HG03280 (cell line): ENCODE measurements at regions not wholly inside any gene's neighbourhood (a gene's known extent, or its start where the extent isn't known, plus 50 kb on each side); places are given as distances from the start of the nearest gene placed in this dataset.
"Not testable (repeated sequence)": the region's sequence is repeated elsewhere in the genome, so short reads cannot be mapped to it uniquely, and the experiment has no call there.

ENCODE experiments used
- ATAC-seq: cut with Tn5 transposase; IDR thresholded peaks from one replicate; pipeline ENCODE4 v1.9.1; 2021; ENCODE audit warnings: mild to moderate bottlenecking, moderate library complexity; ENCODE audit not compliant: unreplicated experiment

DNA sequence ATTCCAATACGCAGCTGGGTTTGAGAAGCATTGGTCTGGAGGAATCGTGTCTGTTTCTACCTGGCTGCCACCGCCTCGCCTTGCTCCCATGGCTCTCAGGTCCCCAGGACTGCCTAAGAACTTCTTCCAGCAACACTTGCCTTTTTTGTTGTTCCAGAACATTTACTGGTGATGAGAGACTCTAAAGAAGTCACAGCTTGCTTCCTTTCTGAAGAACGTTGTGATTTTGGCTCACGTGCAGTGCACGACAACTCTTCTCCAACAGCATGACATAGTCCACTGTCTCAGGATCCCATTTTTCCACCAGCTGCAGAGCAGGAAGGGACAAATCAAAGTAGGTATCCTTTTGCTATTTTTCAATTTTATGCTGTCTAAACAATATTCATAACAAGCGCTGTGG, 940.9 kb downstream of the SLC4A3 start:
- ATAC-seq: no peak

DNA sequence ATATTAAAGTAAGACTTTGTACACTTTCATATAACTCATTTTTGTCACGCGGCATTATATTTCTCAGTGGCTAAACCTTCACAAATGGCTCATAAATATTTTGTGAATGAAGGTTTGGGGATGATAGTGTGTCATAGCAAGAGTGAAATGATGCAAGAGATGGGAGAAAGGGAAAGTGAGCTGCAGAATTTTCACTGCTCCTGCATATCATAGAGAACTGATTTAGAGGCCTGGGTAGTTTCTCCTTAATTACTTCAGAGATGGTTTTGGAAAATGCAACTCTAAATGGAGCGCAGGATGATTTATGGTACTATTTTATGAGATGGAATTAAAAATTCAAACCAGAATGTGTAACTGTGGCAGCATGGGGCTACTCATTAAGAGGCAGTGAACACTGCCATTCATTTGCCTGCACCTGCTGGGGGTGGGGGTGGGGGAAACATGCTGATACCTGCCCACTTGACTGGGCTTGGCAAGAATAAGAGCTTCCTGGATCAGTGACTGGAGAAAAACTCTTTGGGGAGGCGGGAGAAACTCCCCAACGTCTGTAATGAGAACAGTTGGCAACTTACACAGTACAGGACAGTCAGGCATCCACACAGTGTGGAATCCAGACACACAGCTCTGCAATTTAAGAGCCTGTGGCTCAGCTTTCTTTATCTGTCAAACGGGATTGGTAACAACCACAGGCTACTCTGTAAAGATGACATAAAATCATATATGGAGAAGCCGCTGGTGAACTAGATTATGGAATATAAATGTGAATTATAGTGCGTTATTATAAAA, 941.9 kb downstream of the SLC4A3 start:
- no peak for ATAC-seq

- ATAC-seq: no peak
Measured at GRCh38 chr2:220572385-220572784, 945.0 kb downstream of the SLC4A3 start.

DNA sequence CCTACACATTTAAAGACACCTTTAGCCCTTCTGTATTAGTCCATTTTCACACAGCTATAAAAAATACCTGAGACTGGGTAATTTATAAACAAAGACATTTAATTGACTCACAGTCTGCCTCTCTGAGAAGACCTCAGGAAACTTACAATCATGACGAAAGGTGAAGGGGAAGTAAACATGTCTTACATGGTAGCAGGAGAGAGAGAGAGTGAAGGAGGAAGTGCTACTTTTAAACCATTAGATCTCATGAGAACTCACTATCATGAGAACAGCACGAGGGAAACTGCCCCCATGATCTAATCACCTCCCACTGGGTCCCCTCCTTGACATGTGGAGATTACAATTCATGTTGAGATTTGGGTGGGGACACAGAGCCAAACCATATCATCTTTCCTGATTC, 946.6 kb downstream of the SLC4A3 start:
- no peak for ATAC-seq

- ATAC-seq: no peak
Measured at GRCh38 chr2:220575963-220576362, 948.5 kb downstream of the SLC4A3 start.

GRCh38 chr2:220579452-220579851, 952.0 kb downstream of the SLC4A3 start:
- ATAC-seq: no peak

DNA sequence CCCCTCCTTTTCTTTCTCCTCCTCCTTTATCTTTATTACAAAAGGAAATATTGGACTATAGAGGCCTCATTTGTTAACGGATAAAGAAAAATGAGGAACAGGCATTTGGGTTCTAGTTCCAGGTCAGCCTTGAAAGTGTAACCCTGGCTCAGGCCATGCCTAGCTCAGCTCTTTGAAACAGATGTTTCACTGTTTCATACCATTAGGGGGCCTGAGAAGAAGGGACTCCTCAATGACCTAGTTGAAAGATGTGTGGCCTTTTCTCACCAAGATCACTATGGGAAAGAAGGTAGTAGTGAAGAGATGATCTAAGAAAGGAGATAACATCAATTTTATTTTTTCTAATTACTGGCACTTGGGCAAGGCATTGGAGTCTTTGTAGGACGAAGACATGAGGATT, 952.7 kb downstream of the SLC4A3 start:
- ATAC-seq: no peak

- no peak for ATAC-seq
Measured at GRCh38 chr2:220583725-220584124, 956.3 kb downstream of the SLC4A3 start.

- ATAC-seq: no peak
Measured at GRCh38 chr2:220585241-220585640, 957.8 kb downstream of the SLC4A3 start.

- no peak for ATAC-seq
Measured at GRCh38 chr2:220586980-220587530, 959.6 kb downstream of the SLC4A3 start.

DNA sequence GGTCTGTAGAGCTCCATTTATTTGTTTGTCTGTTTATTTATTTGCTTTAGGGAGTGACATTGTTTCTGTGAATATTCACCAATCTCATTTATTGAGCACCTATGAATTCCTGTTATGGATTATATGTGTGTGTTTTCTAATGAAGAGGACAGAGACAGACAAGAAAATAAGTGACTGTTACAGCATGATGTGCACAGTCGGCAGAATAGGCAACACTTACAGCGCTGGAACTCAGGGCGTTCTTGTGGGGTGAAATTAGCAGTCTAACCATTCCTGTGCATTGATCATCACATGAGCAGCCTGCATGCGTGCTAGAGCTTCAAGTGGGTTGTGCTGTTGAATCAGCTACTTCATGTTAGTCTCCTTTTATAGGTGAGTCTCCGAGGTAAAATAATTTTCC, 960.7 kb downstream of the SLC4A3 start:
- ATAC-seq: no peak

GRCh38 chr2:220590476-220590875, 963.0 kb downstream of the SLC4A3 start:
- no peak for ATAC-seq

DNA sequence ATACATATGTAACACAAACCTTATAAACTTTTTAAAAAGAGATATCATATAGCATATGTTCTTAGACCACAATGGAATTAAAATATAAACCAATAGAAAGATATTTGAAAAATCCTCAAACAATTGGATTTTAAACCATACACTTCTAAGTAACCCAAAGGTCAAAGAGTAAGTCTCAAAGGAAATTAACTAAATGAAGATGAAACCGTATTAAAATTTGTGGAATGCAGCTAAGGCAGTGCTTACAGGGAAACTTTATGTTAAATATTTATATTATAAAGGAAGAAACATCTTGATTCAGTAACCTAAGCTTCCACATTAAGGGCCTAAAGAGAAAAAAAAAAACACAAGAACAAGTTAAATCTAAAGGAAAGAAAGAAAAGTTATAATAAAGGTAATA, 966.1 kb downstream of the SLC4A3 start:
- ATAC-seq: no peak

- ATAC-seq: no peak
Measured at GRCh38 chr2:220601674-220602073, 970.4 kb downstream of the EPHA4 start.

GRCh38 chr2:220613004-220613403, 959.1 kb downstream of the EPHA4 start:
- ATAC-seq: not testable (repeated sequence)

- ATAC-seq: no peak
Measured at GRCh38 chr2:220614064-220614463, 958.0 kb downstream of the EPHA4 start.

DNA sequence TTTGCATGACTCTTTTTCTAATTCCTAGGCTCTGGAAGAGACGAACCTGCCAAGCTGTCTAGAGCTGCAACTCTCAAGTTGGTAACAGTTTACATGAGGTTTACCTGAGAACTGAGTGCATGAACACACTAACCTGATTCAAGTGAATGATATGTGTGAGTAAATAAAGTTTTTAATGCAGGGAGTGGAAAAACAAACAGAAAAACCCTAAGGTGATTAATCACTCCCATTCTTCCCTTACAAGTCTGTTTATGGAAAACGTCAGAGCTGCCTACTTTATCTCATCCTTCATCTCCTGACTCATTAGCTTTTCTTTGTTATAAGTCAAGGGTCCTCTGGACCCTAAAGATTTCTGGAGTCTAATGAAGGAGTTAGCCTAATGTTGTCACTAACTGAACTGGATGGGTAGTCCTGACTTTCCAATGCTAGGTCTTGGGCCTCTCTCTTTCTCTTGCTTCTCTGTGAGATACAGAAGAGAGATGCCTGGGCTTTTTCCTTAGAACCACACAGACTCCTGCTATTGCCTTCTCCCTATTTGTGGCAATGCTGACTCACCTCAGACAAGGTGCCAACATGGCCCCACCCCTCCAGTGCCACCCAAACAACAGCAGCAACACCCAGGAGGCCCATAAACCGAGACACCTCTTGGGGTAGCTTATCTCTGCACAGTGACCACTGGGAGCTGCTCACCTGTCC, 952.4 kb downstream of the EPHA4 start:
- no peak for ATAC-seq

- no peak for ATAC-seq
Measured at GRCh38 chr2:220626603-220627002, 945.5 kb downstream of the EPHA4 start.

- no peak for ATAC-seq
Measured at GRCh38 chr2:220628252-220628651, 943.9 kb downstream of the EPHA4 start.

- no peak for ATAC-seq
Measured at GRCh38 chr2:220641137-220641536, 931.0 kb downstream of the EPHA4 start.

- ATAC-seq: peak; percentile 62
Measured at GRCh38 chr2:220646424-220646823, 925.7 kb downstream of the EPHA4 start.

DNA sequence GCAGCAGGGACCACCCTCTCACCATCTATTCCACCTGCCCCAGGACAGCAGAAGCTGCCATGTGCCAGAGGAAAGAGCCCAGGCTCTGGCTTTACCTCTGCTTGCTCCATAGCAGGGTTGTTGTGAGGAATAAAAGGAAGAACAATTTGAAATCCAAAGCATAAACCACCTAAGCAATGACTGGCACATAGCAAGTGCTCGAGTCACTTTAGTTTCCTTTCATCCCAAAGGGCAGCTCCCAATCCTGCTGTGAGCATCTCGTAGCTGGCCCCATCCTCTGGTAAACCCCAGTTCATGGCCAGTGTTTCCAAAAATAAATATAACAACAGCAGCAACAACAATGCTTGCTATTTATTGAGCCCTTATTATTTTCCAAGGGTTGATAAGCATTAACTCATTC, 923.5 kb downstream of the EPHA4 start:
- no peak for ATAC-seq
